CD4-positive, CD25-positive, alpha-beta regulatory T cell (primary cell): ENCODE measurements at regions not wholly inside any gene's neighbourhood (a gene's known extent, or its start where the extent isn't known, plus 50 kb on each side); places are given as distances from the start of the nearest gene placed in this dataset.

Source experiments
- ATAC-seq, 2 donors: fragments of 150-1000 bp; cut with Tn5 transposase; one replicate each; pipeline ENCODE4 v1.10.0; 2021; ENCODE audit warnings: low read depth in 2 of 2, moderate number of reproducible peaks in 2 of 2, moderate library complexity in 1 of 2
- DNase-seq, 3 donors: peaks; one replicate each; pipeline versions ENCODE4 v3.0.0 to v3.0.0-alpha.2; 2012 to 2022; ENCODE audit warnings: mixed read lengths in 1 of 3
- H3K27ac ChIP-seq: one replicate; pipeline ENCODE4 v1.7.0; 2013; ENCODE audit warnings: mild to moderate bottlenecking, low read length; ENCODE audit not compliant: insufficient read depth, poor library complexity, severe bottlenecking
- H3K27me3 ChIP-seq: one replicate; pipeline ENCODE4 v1.7.0; 2013; ENCODE audit warnings: low read length; ENCODE audit not compliant: control insufficient read depth, insufficient read depth
- H3K36me3 ChIP-seq: one replicate; pipeline ENCODE4 v1.7.0; 2013; ENCODE audit warnings: mild to moderate bottlenecking, low read length, moderate library complexity; ENCODE audit not compliant: control insufficient read depth, insufficient read depth
- H3K4me1 ChIP-seq: 2 replicates; pipeline ENCODE4 v1.7.0; 2013; ENCODE audit warnings: mild to moderate bottlenecking, low read length; ENCODE audit not compliant: insufficient read depth, control insufficient read depth, poor library complexity, severe bottlenecking
- H3K4me3 ChIP-seq: one replicate; pipeline ENCODE4 v1.7.0; 2013; ENCODE audit warnings: low read depth, mild to moderate bottlenecking, low read length, moderate library complexity
- H3K9me3 ChIP-seq, 2 experiments: 1 replicate in 1 of 2; 2 replicates in 1 of 2; pipeline ENCODE4 v1.7.0; 2013; ENCODE audit warnings: low read length in 2 of 2, mild to moderate bottlenecking in 1 of 2, moderate library complexity in 1 of 2; ENCODE audit not compliant: control insufficient read depth in 2 of 2
- H3K27ac Mint-ChIP-seq, 3 donors: one replicate each; pipeline ENCODE4 v1.8.0; 2020 to 2022; ENCODE audit warnings: mild to moderate bottlenecking in 3 of 3, mixed read lengths in 3 of 3, moderate library complexity in 2 of 3
- H3K27me3 Mint-ChIP-seq: one replicate; pipeline ENCODE4 v1.8.0; 2022; ENCODE audit warnings: mild to moderate bottlenecking, mixed read lengths
- H3K36me3 Mint-ChIP-seq: one replicate; pipeline ENCODE4 v1.8.0; 2020; ENCODE audit warnings: mixed read lengths
- H3K4me1 Mint-ChIP-seq, 4 donors: one replicate each; pipeline ENCODE4 v1.8.0; 2020 to 2022; ENCODE audit warnings: mixed read lengths in 4 of 4, mild to moderate bottlenecking in 1 of 4
- H3K4me3 Mint-ChIP-seq, 4 donors: one replicate each; pipeline ENCODE4 v1.8.0; 2020 to 2022; ENCODE audit warnings: mild to moderate bottlenecking in 4 of 4, mixed read lengths in 4 of 4, moderate library complexity in 3 of 4
- H3K9me3 Mint-ChIP-seq, 7 donors: one replicate each; pipeline ENCODE4 v1.8.0; 2020 to 2022; ENCODE audit warnings: mixed read lengths in 7 of 7, mild to moderate bottlenecking in 3 of 7, moderate library complexity in 2 of 7

DNA sequence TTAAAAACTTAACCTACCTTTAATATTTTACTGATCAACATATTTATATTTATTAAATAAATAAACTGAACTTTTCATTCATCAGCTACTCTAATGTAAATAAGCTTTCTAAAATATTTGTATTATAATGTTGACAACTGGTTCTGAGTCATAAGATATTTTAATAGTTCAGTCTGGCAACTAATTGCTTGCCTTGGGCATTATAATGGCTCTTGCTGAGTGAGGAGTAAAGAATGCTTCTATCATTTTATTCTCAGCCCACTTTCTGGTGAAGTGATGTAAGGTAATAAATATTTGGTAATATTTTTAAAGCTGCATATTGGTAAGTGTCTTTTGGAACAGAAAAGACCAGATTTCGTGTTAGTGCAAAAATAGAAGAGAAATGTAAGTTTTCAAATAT is 81.5 kb downstream of the DIPK2A start:
- Histone ChIP-seq H3K27me3 (no peaks in the 10 kb centered on the region), H3K36me3 (no peaks in the 10 kb centered on the region), H3K4me3 (no peak overlapping the region), H3K4me1 (no peaks in the 10 kb centered on the region), H3K9me3 (no peaks in the 10 kb centered on the region), H3K27ac (no peak overlapping the region)
- no peaks in the 10 kb centered on the region for H3K36me3 Mint-ChIP-seq
- peaks cover 20% of the 10 kb centered on the region for H3K27me3 Mint-ChIP-seq
- no peak overlapping the region for H3K27ac Mint-ChIP-seq
- no peaks in the 10 kb centered on the region for H3K4me1 Mint-ChIP-seq
- H3K4me3 Mint-ChIP-seq: no peak overlapping the region
- peaks cover 0 to 2% (median 0%) of the 10 kb centered on the region in 7 donors for H3K9me3 Mint-ChIP-seq
- DNase-seq: no peak
- ATAC-seq: no peak

DNA sequence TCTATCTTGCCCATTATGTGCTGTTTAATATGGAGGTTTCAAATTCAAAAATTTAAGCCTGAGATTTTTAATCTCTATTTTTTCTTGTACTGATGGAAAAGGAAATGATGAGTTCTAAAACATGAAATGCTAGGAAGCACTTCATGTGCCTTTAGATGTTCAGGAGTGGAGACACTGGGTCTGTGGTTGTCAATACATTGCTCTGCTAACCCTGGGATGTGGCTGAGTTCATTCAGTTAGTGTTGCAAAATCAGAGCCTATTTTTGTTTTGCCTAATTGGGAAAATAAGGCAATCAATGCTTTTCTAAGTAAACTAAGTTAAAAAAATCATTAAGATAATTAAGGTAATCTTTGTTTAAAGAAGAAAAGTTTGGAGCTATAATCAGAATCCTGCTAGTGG is 83.1 kb downstream of the DIPK2A start:
- H3K4me3 ChIP-seq: no peak overlapping the region
- DNase-seq (no peak), ATAC-seq (no peak)
- H3K36me3 ChIP-seq: no peaks in the 10 kb centered on the region
- H3K27me3 Mint-ChIP-seq: peaks cover 12% of the 10 kb centered on the region
- no peak overlapping the region for H3K27ac ChIP-seq
- no peaks in the 10 kb centered on the region for H3K4me1 ChIP-seq
- H3K4me3 Mint-ChIP-seq: no peak overlapping the region
- no peaks in the 10 kb centered on the region for H3K4me1 Mint-ChIP-seq
- no peaks in the 10 kb centered on the region for H3K27me3 ChIP-seq
- no peaks in the 10 kb centered on the region for H3K9me3 ChIP-seq
- H3K36me3 Mint-ChIP-seq: no peaks in the 10 kb centered on the region
- no peak overlapping the region for H3K27ac Mint-ChIP-seq
- H3K9me3 Mint-ChIP-seq: no peaks in the 10 kb centered on the region

DNA sequence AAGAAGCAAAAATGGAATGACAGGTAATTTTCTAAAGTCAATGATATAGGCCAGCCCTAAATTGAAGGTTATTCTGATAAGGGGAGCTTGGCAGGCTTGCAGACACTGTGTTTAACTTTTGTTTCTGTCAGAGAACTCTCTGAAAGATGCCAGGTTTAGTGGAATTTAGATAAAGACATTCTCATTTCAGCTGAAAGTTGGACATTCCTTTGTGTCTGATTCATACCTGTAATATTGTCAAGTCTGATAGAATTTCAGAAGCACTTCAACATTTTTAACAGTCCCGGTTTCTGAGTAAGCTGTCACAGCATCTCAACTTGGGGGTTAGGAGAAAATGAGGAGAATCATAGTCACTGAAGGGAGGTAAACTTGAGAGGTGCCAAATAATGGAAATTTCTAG is 84.0 kb downstream of the DIPK2A start:
- Histone ChIP-seq H3K4me1 (no peaks in the 10 kb centered on the region), H3K27ac (no peak overlapping the region), H3K27me3 (no peaks in the 10 kb centered on the region), H3K36me3 (no peaks in the 10 kb centered on the region), H3K9me3 (no peaks in the 10 kb centered on the region), H3K4me3 (no peak overlapping the region)
- ATAC-seq (no peak), DNase-seq (no peak)
- peaks cover 12% of the 10 kb centered on the region for H3K27me3 Mint-ChIP-seq
- no peaks in the 10 kb centered on the region for H3K4me1 Mint-ChIP-seq
- no peak overlapping the region for H3K4me3 Mint-ChIP-seq
- H3K9me3 Mint-ChIP-seq: no peaks in the 10 kb centered on the region
- no peak overlapping the region for H3K27ac Mint-ChIP-seq
- H3K36me3 Mint-ChIP-seq: no peaks in the 10 kb centered on the region

DNA sequence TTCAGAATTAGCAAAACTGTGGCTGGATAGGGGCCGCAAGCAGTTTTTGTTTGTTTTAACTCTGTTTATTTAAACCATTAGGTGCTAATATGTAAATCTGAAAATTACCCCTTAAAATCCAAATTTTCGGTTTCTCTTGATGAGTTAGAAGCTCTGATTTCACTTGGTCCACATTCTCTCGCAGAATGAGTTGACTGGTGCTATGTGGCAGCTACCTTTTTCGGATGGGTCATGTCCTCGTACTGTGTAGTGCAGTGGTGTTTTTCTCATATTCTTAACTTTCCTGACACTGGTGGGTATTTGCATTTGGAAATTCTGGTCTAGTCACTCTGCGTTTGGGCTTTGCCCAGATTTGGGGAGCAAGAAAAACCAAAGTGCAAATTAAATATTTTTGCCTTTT is 87.1 kb downstream of the DIPK2A start:
- peaks cover 12% of the 10 kb centered on the region for H3K27me3 Mint-ChIP-seq
- no peaks in the 10 kb centered on the region for H3K36me3 Mint-ChIP-seq
- no peak overlapping the region for H3K4me3 ChIP-seq
- no peaks in the 10 kb centered on the region for H3K9me3 ChIP-seq
- H3K27ac Mint-ChIP-seq: no peak overlapping the region
- H3K9me3 Mint-ChIP-seq: no peaks in the 10 kb centered on the region
- peaks cover 2% of the 10 kb centered on the region for H3K27me3 ChIP-seq
- no peaks in the 10 kb centered on the region for H3K4me1 ChIP-seq
- DNase-seq (no peak), ATAC-seq (no peak)
- no peaks in the 10 kb centered on the region for H3K36me3 ChIP-seq
- no peak overlapping the region for H3K4me3 Mint-ChIP-seq
- H3K4me1 Mint-ChIP-seq: no peaks in the 10 kb centered on the region
- H3K27ac ChIP-seq: no peak overlapping the region

DNA sequence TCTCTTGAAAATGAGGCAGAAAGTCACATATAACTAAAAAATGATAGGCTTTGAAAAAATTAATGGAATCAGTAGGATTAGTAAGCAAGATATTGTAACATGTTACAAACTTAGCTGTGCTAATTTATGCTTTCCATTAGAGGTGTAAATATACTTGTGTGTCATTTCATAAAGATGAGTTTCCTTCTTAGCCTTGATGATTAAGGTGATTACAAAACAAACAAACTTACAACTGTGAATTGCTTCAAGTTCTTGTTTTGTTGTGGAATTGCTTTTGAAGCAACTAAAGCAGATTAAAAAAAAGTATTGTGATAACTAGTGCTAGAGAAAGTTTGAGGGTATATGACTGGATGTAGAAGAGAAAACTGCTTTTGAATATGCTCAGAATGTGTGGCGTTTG is 87.9 kb downstream of the DIPK2A start:
- no peak overlapping the region for H3K27ac ChIP-seq
- Mint-ChIP-seq H3K27ac (no peak overlapping the region), H3K36me3 (no peaks in the 10 kb centered on the region), H3K9me3 (no peaks in the 10 kb centered on the region), H3K27me3 (peaks cover 12% of the 10 kb centered on the region), H3K4me1 (no peaks in the 10 kb centered on the region), H3K4me3 (no peak overlapping the region)
- ATAC-seq (no peak), DNase-seq (no peak)
- no peak overlapping the region for H3K4me3 ChIP-seq
- H3K4me1 ChIP-seq: no peaks in the 10 kb centered on the region
- peaks cover 2% of the 10 kb centered on the region for H3K27me3 ChIP-seq
- no peaks in the 10 kb centered on the region for H3K9me3 ChIP-seq
- H3K36me3 ChIP-seq: no peaks in the 10 kb centered on the region

DNA sequence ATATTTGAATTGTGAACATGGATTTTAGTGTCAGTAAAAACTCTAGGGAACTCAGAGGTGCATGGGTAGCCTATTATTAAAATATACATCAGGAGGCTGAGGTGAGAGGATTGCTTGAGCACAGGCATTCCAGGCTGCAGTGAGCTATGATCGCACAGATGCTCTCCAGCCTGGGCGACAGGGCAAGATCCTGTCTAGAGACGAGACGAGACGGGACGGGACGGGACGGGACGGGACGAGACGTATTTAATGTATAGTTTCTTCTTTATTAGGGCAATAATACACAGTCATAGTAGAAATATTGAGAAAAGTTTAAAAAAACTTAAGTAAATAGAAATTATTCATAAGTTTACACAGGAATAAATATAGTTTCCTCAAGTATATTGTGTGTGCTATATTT is 89.3 kb downstream of the DIPK2A start:
- Mint-ChIP-seq H3K27ac (no peak overlapping the region), H3K4me3 (no peak overlapping the region), H3K4me1 (no peaks in the 10 kb centered on the region), H3K9me3 (no peaks in the 10 kb centered on the region), H3K36me3 (no peaks in the 10 kb centered on the region), H3K27me3 (peaks cover 12% of the 10 kb centered on the region)
- Histone ChIP-seq H3K27ac (no peak overlapping the region), H3K4me3 (no peak overlapping the region), H3K36me3 (no peaks in the 10 kb centered on the region), H3K4me1 (no peaks in the 10 kb centered on the region), H3K27me3 (peaks cover 2% of the 10 kb centered on the region), H3K9me3 (no peaks in the 10 kb centered on the region)
- DNase-seq (no peak), ATAC-seq (no peak)

DNA sequence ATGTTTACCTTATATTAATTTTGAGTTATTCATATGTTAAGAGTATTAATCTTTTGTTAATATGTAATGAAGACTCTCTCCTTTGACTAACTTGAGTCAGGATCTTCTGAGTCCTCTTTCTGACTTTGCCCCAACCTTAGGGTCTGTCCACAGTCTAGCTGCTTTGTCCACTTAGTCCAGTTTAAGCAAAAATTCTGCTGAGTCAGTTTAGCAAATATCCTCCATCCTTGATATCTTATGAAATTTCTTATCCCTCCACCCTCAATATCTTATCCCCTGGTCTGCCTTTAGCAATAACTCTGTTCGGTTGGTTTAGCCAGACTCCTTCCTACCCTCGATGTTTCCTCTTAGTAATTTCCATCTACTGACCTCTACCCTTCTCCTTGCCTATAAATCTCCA is 91.7 kb downstream of the DIPK2A start:
- H3K27me3 Mint-ChIP-seq: no peaks in the 10 kb centered on the region
- no peaks in the 10 kb centered on the region for H3K4me1 Mint-ChIP-seq
- H3K4me3 Mint-ChIP-seq: no peak overlapping the region
- H3K4me1 ChIP-seq: no peaks in the 10 kb centered on the region
- H3K4me3 ChIP-seq: no peak overlapping the region
- no peaks in the 10 kb centered on the region for H3K9me3 Mint-ChIP-seq
- H3K9me3 ChIP-seq: no peaks in the 10 kb centered on the region
- no peak overlapping the region for H3K27ac Mint-ChIP-seq
- no peak overlapping the region for H3K27ac ChIP-seq
- no peak for DNase-seq
- H3K36me3 ChIP-seq: no peaks in the 10 kb centered on the region
- ATAC-seq: no peak
- H3K36me3 Mint-ChIP-seq: no peaks in the 10 kb centered on the region
- H3K27me3 ChIP-seq: peaks cover 2% of the 10 kb centered on the region

DNA sequence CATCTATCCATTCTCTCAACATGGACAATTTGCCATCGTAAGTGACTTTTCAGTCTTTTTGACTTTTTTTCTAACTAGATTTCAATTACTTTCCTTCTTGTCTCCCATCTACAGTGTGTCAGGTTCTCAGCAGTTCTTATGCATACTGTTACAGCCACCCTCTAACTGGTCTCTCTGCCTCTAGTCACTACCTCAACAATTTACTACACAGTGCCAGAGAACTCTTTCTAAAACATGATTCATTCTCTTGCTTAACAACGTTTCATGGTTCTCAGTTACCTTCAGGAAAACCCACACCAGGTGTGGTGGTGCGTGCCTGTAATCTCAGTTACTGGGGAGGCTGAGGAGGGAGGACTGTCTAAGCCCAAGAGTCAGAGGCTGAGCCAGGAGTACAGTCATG is 95.4 kb downstream of the DIPK2A start:
- no peak overlapping the region for H3K4me3 Mint-ChIP-seq
- H3K9me3 ChIP-seq: peaks cover 7 to 13% of the 10 kb centered on the region in 2 experiments
- H3K4me1 ChIP-seq: no peaks in the 10 kb centered on the region
- H3K9me3 Mint-ChIP-seq: peaks cover 0 to 17% (median 8%) of the 10 kb centered on the region in 7 donors
- H3K36me3 ChIP-seq: no peaks in the 10 kb centered on the region
- DNase-seq (no peak), ATAC-seq (no peak)
- no peak overlapping the region for H3K27ac ChIP-seq
- no peak overlapping the region for H3K27ac Mint-ChIP-seq
- H3K36me3 Mint-ChIP-seq: no peaks in the 10 kb centered on the region
- H3K4me3 ChIP-seq: no peak overlapping the region
- H3K27me3 Mint-ChIP-seq: no peaks in the 10 kb centered on the region
- no peaks in the 10 kb centered on the region for H3K4me1 Mint-ChIP-seq
- H3K27me3 ChIP-seq: peaks cover 2% of the 10 kb centered on the region
